ENCODE measurements at regions not wholly inside any gene's neighbourhood (a gene's known extent, or its start where the extent isn't known, plus 50 kb on each side); places are given as distances from the start of the nearest gene placed in this dataset.

- DNase-seq (ENCODE audit: extremely low read depth, low read depth, low spot score) = no peak
Measured at GRCh38 chr3:150306083-150306482, 102.0 kb upstream of the TSC22D2 start.

DNA sequence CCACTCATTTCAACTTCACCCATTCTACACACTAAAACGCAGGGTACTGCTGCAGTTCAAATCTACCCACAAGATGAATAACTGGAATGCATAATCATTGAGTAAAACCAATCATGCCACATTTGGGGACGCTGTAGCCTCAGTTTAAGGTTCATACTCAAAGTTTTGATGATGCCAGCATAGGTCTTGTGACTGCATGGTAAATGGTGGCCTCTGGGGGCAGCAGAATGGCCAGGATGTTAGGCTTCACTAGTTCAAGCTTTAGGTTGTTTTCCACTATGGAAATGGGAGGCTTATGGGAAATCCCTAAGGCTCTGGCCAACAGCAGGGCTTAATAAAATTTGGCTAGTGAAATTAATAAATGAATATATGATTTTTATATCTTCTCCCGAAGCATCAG is 104.3 kb upstream of the TSC22D2 start:
- DNase-seq (ENCODE audit: extremely low read depth, low read depth, low spot score) = no peak

DNA sequence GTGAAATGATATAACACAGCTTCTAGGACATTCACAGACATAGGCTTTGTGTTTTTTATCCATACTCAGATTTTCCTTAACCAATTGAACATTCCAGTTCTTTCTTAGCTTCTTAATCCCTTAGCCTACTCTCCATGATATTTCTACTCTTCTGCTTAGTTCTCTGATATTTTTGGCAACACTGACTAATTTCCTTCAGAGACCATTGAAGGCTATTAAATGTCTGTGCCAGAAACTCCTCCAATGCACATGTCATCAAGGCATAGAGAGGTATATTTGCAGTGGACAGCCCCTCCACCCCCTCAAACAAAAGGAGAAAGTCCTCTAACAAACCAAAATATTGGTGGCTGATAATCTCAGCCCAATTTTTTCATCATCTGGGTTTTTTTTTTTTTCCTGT is 105.9 kb upstream of the TSC22D2 start:
- DNase-seq (ENCODE audit: extremely low read depth, low read depth, low spot score) = no peak

- no peak for DNase-seq (ENCODE audit: extremely low read depth, low read depth, low spot score)
Measured at GRCh38 chr3:150300852-150301517, 107.1 kb upstream of the TSC22D2 start.

GRCh38 chr3:150300388-150300787 is 107.7 kb upstream of the TSC22D2 start:
- DNase-seq (ENCODE audit: extremely low read depth, low read depth, low spot score) = no peak

DNA sequence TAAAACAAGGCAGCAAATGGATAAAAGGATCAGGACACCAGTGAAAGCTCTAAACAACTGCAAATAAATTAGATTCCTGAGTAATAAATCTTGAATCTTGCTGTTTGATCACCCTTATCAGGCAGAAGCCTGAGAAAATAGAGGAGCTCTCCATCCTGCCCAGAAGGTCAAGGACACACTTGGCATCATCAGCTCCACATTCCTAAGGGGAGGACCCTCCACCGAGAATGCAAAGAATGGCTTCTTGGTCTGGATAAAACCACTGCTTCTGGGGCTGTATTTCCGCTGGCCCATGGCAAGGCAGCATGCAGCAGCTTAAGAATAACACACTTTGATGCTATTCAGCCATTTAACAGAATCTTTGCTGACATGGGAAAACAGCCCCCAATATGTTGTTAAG is 108.9 kb upstream of the TSC22D2 start:
- DNase-seq (ENCODE audit: extremely low read depth, low read depth, low spot score) = no peak

- DNase-seq (ENCODE audit: extremely low read depth, low read depth, low spot score) = no peak
Measured at GRCh38 chr3:150296966-150297365, 111.1 kb upstream of the TSC22D2 start.

GRCh38 chr3:150296123-150296735 is 111.9 kb upstream of the TSC22D2 start:
- no peak for DNase-seq (ENCODE audit: extremely low read depth, low read depth, low spot score)

DNA sequence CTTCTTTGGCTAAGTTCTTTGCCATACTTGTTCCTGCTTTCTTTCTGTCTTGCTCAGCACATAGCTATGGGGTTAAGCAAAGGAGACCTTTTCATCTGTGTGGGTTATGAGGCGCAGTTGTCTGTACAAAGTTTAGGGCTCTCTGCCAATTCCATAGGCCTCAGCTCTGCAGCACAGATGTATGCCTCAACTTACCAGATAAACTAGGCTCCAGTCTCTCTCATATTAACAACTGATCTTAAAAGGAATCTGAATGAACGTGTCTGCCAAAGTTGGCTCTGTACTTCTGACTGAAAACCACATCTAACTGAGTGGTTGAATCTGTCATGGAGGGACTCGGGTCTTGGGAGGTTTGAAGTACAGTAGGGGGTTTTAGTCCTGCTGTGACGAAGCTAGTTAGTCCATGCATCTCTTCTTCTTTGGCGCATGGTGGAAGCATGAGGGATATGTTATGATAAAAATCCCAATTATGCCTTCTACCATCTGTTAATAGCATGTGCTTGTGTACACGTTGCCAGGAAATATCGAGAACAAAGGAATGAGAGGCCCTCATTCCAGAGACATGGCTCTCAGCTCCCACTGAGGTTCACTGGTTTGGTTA is 114.6 kb upstream of the TSC22D2 start:
- DNase-seq (ENCODE audit: extremely low read depth, low read depth, low spot score) = no peak

- no peak for DNase-seq (ENCODE audit: extremely low read depth, low read depth, low spot score)
Measured at GRCh38 chr3:150292891-150293290, 115.2 kb upstream of the TSC22D2 start.

GRCh38 chr3:150291515-150291914 is 116.6 kb upstream of the TSC22D2 start:
- no peak for DNase-seq (ENCODE audit: extremely low read depth, low read depth, low spot score)

DNA sequence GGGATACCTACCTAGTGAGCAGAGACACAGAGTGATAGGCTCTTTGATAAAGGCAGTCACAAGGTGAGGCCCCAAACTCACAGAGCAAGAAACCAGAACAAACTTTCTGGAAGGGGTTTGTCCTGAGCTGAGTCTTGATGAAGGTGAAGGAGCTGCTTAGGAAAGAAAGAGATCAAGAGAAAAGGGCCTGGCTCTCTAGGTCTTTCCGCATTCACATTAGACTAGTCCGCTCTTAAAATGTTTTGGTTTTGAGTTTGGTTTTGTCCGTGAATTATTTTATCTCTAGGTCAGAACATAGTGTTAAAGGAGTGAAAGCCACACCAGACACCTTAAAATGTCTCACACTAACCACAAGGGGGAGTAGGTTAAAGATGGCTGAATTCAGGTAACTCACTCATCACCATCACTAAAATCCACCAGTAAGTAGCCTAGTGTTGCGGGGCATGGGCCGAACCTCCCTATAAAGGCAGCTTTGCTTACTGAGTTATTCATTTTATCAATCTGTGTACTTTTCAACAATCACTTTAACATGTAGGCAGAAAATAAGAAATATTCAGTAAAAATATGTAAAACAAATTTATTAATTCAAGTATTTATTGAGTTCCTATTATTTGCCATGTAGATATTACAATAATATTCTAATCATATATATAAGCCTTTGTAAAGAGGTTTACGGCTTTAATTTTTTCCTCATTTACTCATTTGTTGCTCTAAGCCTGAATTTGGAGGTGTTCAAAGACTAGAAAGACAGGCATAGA is 121.5 kb upstream of the TSC22D2 start:
- no peak for DNase-seq (ENCODE audit: extremely low read depth, low read depth, low spot score)

- no peak for DNase-seq (ENCODE audit: extremely low read depth, low read depth, low spot score)
Measured at GRCh38 chr3:150285601-150286000, 122.5 kb upstream of the TSC22D2 start.

GRCh38 chr3:150278843-150279381 is 129.2 kb upstream of the TSC22D2 start:
- DNase-seq (ENCODE audit: extremely low read depth, low read depth, low spot score) = no peak

DNA sequence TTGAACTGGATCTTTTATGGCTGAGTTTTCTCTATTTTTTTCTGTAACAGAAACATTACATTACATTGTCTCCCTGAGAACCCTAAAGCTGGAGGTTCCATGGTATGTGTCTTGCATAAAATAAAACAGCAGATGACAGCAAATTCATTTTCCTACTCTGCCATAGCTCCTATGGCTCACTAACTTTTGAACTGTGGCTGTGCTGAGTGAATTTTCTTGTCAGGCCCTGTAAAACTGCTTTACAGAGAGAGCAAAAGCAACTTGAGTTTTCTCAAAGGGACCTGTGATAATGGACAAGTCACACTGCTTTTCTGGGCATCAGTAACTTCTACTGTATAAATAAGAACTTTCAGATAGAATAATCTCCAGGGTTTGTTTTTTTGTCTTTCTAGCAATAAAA is 129.9 kb upstream of the TSC22D2 start:
- DNase-seq (ENCODE audit: extremely low read depth, low read depth, low spot score) = no peak

- no peak for DNase-seq (ENCODE audit: extremely low read depth, low read depth, low spot score)
Measured at GRCh38 chr3:150277444-150277843, 130.7 kb upstream of the TSC22D2 start.

DNA sequence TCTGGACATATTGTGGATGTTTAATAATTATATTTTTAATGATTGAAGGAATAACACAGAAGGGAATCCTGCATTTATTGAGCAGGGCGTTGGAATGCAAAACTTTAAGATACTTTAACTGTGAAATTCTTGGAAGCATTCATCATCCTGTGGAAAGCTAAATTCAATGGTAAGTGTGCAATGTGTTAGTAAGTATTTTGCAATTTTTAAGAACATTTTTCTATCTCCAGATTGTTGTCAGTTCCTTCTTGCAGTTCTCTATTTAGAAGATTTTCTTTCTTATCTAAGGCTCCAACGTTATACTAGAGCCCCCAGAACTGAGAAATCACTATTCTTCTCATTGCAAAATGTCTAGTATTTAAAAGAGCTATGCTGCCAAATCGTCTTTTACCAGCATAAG is 132.2 kb upstream of the TSC22D2 start:
- DNase-seq (ENCODE audit: extremely low read depth, low read depth, low spot score) = no peak

DNA sequence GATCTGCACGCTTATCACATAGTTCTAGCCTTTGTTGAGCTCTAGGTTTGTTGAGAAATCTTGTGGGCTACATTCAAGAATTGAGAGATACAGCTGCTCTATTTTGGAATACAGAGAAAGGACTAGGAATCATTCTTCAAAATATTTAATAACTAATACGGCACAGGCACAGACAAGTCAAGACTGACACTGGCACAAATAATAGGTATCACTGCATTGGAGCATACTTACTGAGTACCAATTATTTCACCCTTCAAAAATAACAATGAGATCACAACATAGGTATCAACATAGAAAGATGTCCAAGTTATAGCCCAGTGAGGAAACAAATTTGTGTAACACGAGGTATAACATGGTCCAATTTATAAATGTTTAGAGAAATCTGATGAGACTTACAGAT is 133.7 kb upstream of the TSC22D2 start:
- DNase-seq (ENCODE audit: extremely low read depth, low read depth, low spot score) = no peak

DNA sequence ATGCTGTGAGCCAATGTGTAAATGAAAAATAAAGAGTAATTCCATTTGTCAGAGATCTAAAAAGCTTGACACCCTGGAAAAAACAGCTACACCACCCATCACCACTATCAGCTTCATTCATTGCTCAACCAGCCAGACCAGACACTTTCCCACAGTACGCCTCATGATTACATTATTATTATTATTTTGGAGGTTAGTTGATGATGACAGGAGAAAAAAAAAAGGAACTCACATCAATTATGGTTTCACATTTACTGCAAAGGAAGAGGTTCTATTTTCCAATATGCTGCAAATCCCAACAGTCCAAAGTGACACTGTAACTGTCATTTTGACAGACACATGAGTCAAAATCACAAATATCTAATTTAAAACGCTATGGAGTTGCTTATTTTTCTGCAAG is 134.7 kb upstream of the TSC22D2 start:
- DNase-seq (ENCODE audit: extremely low read depth, low read depth, low spot score) = no peak

- no peak for DNase-seq (ENCODE audit: extremely low read depth, low read depth, low spot score)
Measured at GRCh38 chr3:150271591-150271960, 136.5 kb upstream of the TSC22D2 start.

- DNase-seq (ENCODE audit: extremely low read depth, low read depth, low spot score) = no peak
Measured at GRCh38 chr3:150270883-150271590, 137.1 kb upstream of the TSC22D2 start.

All from glomerular endothelial cell (primary cell).